Body of pancreas (tissue), 4 donors: ENCODE measurements at regions not wholly inside any gene's neighbourhood (a gene's known extent, or its start where the extent isn't known, plus 50 kb on each side); places are given as distances from the start of the nearest gene placed in this dataset.

ENCODE experiments used
- CTCF ChIP-seq, 7 experiments: fragments of 450-650 bp in 4 of 7; fragments of 200-600 bp in 3 of 7; sonication (generic) in 3 of 7; IDR thresholded peaks; one replicate each; pipeline ENCODE4 v1.5.1; 2016 to 2019; ENCODE audit warnings: antibody characterized with exemption in 7 of 7
- POLR2A ChIP-seq, 3 donors: fragments of 450-650 bp; IDR thresholded peaks; one replicate each; pipeline ENCODE4 v1.6.1; 2016; ENCODE audit warnings: antibody characterized with exemption in 3 of 3, mild to moderate bottlenecking in 2 of 3

GRCh38 chr1:4048921-4049320 is 148.8 kb upstream of the C1orf174 start:
- TF ChIP-seq CTCF (IDR thresholded peaks at IDR 0.05) (no peak), POLR2A (IDR thresholded peaks at IDR 0.05) (no peak)
